Right renal cortex interstitium (tissue), 3 donors: ENCODE measurements at regions not wholly inside any gene's neighbourhood (a gene's known extent, or its start where the extent isn't known, plus 50 kb on each side); places are given as distances from the start of the nearest gene placed in this dataset.
"Not testable (repeated sequence)": the region's sequence is repeated elsewhere in the genome, so short reads cannot be mapped to it uniquely, and the experiment has no call there.

ENCODE experiments used
- DNase-seq, 3 donors: peaks; one replicate each; pipeline ENCODE4 v3.0.0-alpha.2; 2013; ENCODE audit warnings: low read depth in 3 of 3, low spot score in 2 of 3

- no peak for DNase-seq
These were observed 429.3 kb upstream of the SULF2 start for GRCh38 chr20:48214601-48215000.

GRCh38 chr20:48213635-48214034, 428.4 kb upstream of the SULF2 start:
- DNase-seq, result not testable (repeated sequence)

GRCh38 chr20:48212806-48213509, 427.7 kb upstream of the SULF2 start:
- no peak for DNase-seq

- no peak for DNase-seq
These were observed 426.6 kb upstream of the SULF2 start for GRCh38 chr20:48211847-48212246.

- no peak for DNase-seq
These were observed 426.0 kb upstream of the SULF2 start for GRCh38 chr20:48211238-48211637.

- no peak for DNase-seq
These were observed 425.1 kb upstream of the SULF2 start for GRCh38 chr20:48210111-48211027.

GRCh38 chr20:48209102-48209501, 423.8 kb upstream of the SULF2 start:
- no peak for DNase-seq

GRCh38 chr20:48208176-48208575, 422.9 kb upstream of the SULF2 start:
- no peak for DNase-seq

GRCh38 chr20:48207505-48207904, 422.2 kb upstream of the SULF2 start:
- no peak for DNase-seq

GRCh38 chr20:48205786-48206185, 420.5 kb upstream of the SULF2 start:
- DNase-seq, result no peak

- no peak for DNase-seq
These were observed 420.1 kb upstream of the SULF2 start for GRCh38 chr20:48205281-48205782.

- DNase-seq, result no peak
These were observed 419.2 kb upstream of the SULF2 start for GRCh38 chr20:48204499-48204898.

- no peak for DNase-seq
These were observed 418.0 kb upstream of the SULF2 start for GRCh38 chr20:48203252-48203651.

GRCh38 chr20:48202334-48203113, 417.2 kb upstream of the SULF2 start:
- DNase-seq, result no peak

- DNase-seq, result no peak
These were observed 416.6 kb upstream of the SULF2 start for GRCh38 chr20:48201885-48202284.

GRCh38 chr20:48201188-48201587, 415.9 kb upstream of the SULF2 start:
- DNase-seq, result no peak

GRCh38 chr20:48198929-48199451, 413.7 kb upstream of the SULF2 start:
- peak in 1 of 3 donors; percentile 41 for DNase-seq

GRCh38 chr20:48197066-48197465, 411.8 kb upstream of the SULF2 start:
- DNase-seq, result no peak

GRCh38 chr20:48196486-48196885, 411.2 kb upstream of the SULF2 start:
- DNase-seq, result no peak

- no peak for DNase-seq
These were observed 410.7 kb upstream of the SULF2 start for GRCh38 chr20:48196001-48196400.
